ENCODE measurements at regions not wholly inside any gene's neighbourhood (a gene's known extent, or its start where the extent isn't known, plus 50 kb on each side); places are given as distances from the start of the nearest gene placed in this dataset.
"Not testable (repeated sequence)": the region's sequence is repeated elsewhere in the genome, so short reads cannot be mapped to it uniquely, and the experiment has no call there.

- DNase-seq (ENCODE audit: low read depth); H3K4me3 ChIP-seq (ENCODE audit: low read depth, low read length): not testable (repeated sequence)
- peak; percentile 89 for TF ChIP-seq CTCF (IDR thresholded peaks at IDR 0.05; ENCODE audit: control insufficient read depth, extremely low read depth, insufficient read depth)
Measured at GRCh38 chr14:106626942-106627588, 1100.7 kb downstream of the TMEM121 start.

DNA sequence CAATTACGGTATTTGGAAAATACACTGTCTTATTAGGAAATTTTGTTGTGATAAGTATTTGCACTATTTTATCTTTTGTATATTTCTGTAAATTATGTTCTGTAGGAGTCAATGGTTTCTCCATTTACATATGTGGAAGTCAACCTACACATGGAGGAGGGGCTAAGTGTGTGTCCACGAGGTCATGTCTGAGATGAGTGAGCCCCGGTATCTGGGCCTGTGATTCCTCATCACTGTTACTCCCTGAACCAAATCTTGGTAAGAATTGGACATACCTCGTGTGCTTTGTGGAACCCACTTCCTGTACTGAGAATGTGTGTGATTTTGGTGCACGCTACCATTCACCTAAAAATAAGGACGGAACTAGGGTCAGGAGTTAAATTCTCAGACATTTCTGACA is 1105.5 kb downstream of the TMEM121 start:
- no peak overlapping the region for H3K4me3 ChIP-seq (ENCODE audit: low read depth, low read length)
- TF ChIP-seq CTCF (IDR thresholded peaks at IDR 0.05; ENCODE audit: control insufficient read depth, extremely low read depth, insufficient read depth) = no peak
- no peak for DNase-seq (ENCODE audit: low read depth)

- no peak for TF ChIP-seq CTCF (IDR thresholded peaks at IDR 0.05; ENCODE audit: control insufficient read depth, extremely low read depth, insufficient read depth)
- H3K4me3 ChIP-seq (ENCODE audit: low read depth, low read length) = no peak overlapping the region
- no peak for DNase-seq (ENCODE audit: low read depth)
Measured at GRCh38 chr14:106633721-106634120, 1107.3 kb downstream of the TMEM121 start.

- no peak for DNase-seq (ENCODE audit: low read depth)
- TF ChIP-seq CTCF (IDR thresholded peaks at IDR 0.05; ENCODE audit: control insufficient read depth, extremely low read depth, insufficient read depth) = no peak
- H3K4me3 ChIP-seq (ENCODE audit: low read depth, low read length) = no peak overlapping the region
Measured at GRCh38 chr14:106635569-106635968, 1109.2 kb downstream of the TMEM121 start.

DNA sequence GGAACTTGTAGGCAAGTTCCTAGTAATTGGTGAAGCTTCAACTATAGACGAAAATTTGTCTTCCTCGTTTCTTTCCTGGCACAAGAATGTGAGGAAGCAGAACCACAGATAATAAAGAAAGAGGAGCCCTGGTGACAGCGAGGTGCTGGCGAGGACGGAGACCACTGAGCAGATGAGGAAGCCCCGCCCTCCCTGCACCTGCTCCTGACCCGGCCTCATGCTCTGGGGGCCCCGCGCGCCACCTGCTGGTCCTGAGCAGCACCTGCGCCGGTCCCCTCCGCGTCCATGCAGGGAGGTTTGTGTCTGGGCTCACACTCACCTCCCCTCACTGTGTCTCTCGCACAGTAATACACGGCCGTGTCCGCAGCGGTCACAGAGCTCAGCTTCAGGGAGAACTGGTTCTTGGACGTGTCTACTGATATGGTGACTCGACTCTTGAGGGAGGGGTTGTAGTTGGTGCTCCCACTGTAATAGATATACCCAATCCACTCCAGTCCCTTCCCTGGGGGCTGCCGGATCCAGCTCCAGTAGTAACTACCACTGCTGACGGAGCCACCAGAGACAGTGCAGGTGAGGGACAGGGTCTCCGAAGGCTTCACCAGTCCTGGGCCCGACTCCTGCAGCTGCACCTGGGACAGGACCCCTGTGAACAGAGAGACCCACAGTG is 1112.5 kb downstream of the TMEM121 start:
- peak; percentile 70 for TF ChIP-seq CTCF (IDR thresholded peaks at IDR 0.05; ENCODE audit: control insufficient read depth, extremely low read depth, insufficient read depth)
- H3K4me3 ChIP-seq (ENCODE audit: low read depth, low read length); DNase-seq (ENCODE audit: low read depth): not testable (repeated sequence)

DNA sequence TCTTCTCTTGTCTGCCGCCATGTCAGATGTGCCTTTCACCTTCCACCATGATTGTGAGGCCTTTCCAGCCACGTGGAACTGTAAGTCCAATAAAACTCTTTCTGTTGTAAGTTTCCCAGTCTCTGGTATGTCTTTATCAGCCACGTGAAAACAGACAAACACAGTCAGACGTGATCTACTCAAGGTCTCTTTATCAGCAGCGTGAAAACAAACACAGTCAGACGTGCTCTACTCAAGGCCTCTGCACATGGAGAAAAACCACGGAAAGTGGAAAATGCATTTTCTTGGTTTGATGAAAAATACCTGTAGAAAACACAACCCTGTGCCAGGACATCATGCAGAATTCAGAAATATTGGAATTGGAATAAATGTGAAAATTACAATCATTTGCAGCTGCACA is 1115.7 kb downstream of the TMEM121 start:
- DNase-seq (ENCODE audit: low read depth) = no peak
- TF ChIP-seq CTCF (IDR thresholded peaks at IDR 0.05; ENCODE audit: control insufficient read depth, extremely low read depth, insufficient read depth) = no peak
- no peak overlapping the region for H3K4me3 ChIP-seq (ENCODE audit: low read depth, low read length)

DNA sequence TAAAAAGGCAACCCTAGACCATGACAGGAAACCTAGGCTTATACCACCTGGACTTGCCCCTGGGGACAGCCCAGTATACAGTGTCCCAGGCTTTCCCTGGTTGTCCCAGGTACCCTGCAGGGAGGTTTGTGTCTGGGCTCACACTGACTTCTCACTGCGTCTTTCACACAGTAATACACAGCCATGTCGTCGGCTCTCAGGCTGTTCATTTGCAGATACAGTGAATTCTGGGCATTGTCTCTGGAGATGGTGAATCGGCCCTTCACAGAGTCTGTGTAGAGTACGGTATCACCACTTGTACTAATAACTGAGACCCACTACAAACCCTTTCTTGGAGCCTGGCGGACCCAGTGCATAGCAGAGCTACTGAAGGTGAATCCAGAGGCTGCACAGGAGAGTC is 1116.6 kb downstream of the TMEM121 start:
- not testable (repeated sequence) for DNase-seq (ENCODE audit: low read depth); H3K4me3 ChIP-seq (ENCODE audit: low read depth, low read length)

- not testable (repeated sequence) for H3K4me3 ChIP-seq (ENCODE audit: low read depth, low read length); DNase-seq (ENCODE audit: low read depth)
Measured at GRCh38 chr14:106648874-106649273, 1122.5 kb downstream of the TMEM121 start.
